ENCODE measurements at regions not wholly inside any gene's neighbourhood (a gene's known extent, or its start where the extent isn't known, plus 50 kb on each side); places are given as distances from the start of the nearest gene placed in this dataset.
"Not testable (repeated sequence)": the region's sequence is repeated elsewhere in the genome, so short reads cannot be mapped to it uniquely, and the experiment has no call there.

- no peaks in the 10 kb centered on the region for H3K9me3 ChIP-seq (ENCODE audit: control insufficient read depth, insufficient read depth, low read length)
- H3K27ac ChIP-seq (ENCODE audit: low read depth, low read length) = no peak overlapping the region
- H3K36me3 ChIP-seq (ENCODE audit: control insufficient read depth, insufficient read depth, low read length) = no peaks in the 10 kb centered on the region
- H3K4me3 ChIP-seq (ENCODE audit: low read depth, low read length) = no peak overlapping the region
- no peaks in the 10 kb centered on the region for H3K27me3 ChIP-seq (ENCODE audit: control insufficient read depth, insufficient read depth, low read length)
- DNase-seq (ENCODE audit: low read depth in 4 of 6, low spot score in 6 of 6) = peak in 1 of 6 donors; percentile 4
- H3K4me1 ChIP-seq (ENCODE audit: control insufficient read depth, insufficient read depth, low read length) = no peaks in the 10 kb centered on the region
Measured at GRCh38 chr13:104526561-104526960, 1460.3 kb upstream of the SLC10A2 start.

DNA sequence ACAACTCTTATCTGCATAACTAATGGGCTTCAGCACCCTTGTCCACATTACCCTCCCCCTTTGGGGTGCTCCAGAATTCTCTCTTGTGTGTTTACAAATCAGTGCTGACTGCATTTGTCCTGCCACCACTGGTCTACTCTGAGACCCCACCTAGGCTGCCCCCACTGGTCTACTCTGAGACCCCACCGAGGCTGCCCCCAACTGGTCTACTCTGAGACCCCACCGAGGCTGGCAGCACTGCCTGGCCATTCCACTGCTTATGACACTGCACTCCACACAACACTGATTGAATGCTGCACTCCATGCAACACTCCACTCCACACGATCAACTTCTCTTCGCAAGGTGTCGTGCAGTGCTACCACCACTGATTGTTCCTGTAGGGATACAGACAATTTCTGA is 1459.2 kb upstream of the SLC10A2 start:
- H3K27ac ChIP-seq (ENCODE audit: low read depth, low read length) = no peak overlapping the region
- no peaks in the 10 kb centered on the region for H3K27me3 ChIP-seq (ENCODE audit: control insufficient read depth, insufficient read depth, low read length)
- H3K4me1 ChIP-seq (ENCODE audit: control insufficient read depth, insufficient read depth, low read length) = no peaks in the 10 kb centered on the region
- 87% methylated on average over 5 of the region's 5 CpGs for WGBS (ENCODE audit: insufficient coverage)
- no peak overlapping the region for H3K4me3 ChIP-seq (ENCODE audit: low read depth, low read length)
- DNase-seq (ENCODE audit: low read depth in 4 of 6, low spot score in 6 of 6) = no peak
- H3K9me3 ChIP-seq (ENCODE audit: control insufficient read depth, insufficient read depth, low read length) = no peaks in the 10 kb centered on the region
- no peaks in the 10 kb centered on the region for H3K36me3 ChIP-seq (ENCODE audit: control insufficient read depth, insufficient read depth, low read length)

DNA sequence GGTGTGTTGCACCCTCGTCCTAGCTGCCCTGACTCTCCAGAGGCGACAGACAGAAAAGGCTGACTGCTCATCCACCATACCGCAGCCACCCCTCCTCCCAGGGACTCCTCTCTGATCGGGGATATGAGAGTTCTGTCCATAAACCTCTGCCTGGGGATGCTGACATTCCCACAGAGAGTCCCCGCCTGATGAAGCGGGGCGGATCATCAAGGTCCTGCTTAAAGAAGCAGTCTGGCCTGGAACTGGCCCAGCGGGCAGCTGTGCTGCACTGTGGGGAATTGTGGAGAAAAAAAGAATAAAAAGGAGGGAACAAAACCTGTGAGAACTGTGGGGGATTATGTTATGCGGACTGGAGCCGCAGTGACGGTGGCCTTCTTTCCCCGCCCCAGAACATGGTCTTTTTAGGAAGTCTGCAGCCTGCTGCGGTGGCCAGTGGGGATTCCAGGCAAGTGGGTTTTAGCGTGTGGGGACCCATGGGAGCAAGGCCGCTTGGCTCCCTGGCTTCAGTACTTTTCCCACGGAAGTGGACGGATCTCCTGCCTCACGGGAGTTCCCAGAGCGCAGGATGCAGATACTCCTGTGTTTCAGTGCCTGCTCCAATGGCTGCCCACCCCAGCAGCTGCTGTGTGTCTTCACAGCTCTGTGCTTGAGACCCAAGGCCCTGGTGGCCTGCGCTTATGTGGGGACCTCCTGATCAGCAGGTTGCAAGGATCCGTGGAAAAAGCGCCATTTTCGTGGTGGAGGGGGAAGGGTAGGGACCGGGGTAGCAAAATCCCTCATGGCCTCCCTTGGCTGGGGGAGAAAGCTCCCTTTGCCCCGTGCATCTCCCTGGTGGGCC is 1456.2 kb upstream of the SLC10A2 start:
- Histone ChIP-seq H3K9me3 (ENCODE audit: control insufficient read depth, insufficient read depth, low read length) (peaks cover 3% of the 10 kb centered on the region), H3K27ac (ENCODE audit: low read depth, low read length) (no peak overlapping the region), H3K27me3 (ENCODE audit: control insufficient read depth, insufficient read depth, low read length) (no peaks in the 10 kb centered on the region), H3K4me3 (ENCODE audit: low read depth, low read length) (no peak overlapping the region), H3K4me1 (ENCODE audit: control insufficient read depth, insufficient read depth, low read length) (no peaks in the 10 kb centered on the region), H3K36me3 (ENCODE audit: control insufficient read depth, insufficient read depth, low read length) (no peaks in the 10 kb centered on the region)
- 87% methylated on average over 22 of the region's 25 CpGs for WGBS (ENCODE audit: insufficient coverage)
- DNase-seq (ENCODE audit: low read depth in 4 of 6, low spot score in 6 of 6) = no peak

DNA sequence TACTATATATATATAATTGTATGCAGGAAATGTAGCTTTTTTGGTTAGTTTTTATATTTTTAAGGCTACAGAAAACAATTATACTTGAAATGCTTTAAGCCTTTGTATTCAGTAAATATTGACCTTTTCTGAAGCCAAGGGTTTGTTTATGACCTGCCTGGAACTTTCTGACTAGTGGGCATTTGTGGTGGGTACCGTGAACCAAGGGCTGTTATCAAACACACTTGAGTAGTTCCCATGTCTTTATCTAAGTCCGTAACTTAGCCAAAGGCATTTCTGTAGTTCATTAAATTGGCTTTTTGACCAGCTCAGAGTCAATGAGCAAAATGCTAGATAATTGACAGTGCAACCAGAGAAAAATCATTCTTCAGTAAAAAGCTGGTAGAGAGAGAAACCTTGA is 1444.2 kb upstream of the SLC10A2 start:
- Histone ChIP-seq H3K4me3 (ENCODE audit: low read depth, low read length) (no peak overlapping the region), H3K9me3 (ENCODE audit: control insufficient read depth, insufficient read depth, low read length) (no peaks in the 10 kb centered on the region), H3K27me3 (ENCODE audit: control insufficient read depth, insufficient read depth, low read length) (no peaks in the 10 kb centered on the region), H3K27ac (ENCODE audit: low read depth, low read length) (no peak overlapping the region), H3K36me3 (ENCODE audit: control insufficient read depth, insufficient read depth, low read length) (no peaks in the 10 kb centered on the region), H3K4me1 (ENCODE audit: control insufficient read depth, insufficient read depth, low read length) (no peaks in the 10 kb centered on the region)
- DNase-seq (ENCODE audit: low read depth in 4 of 6, low spot score in 6 of 6) = no peak
- 94% methylated on average over 2 of the region's 2 CpGs for WGBS (ENCODE audit: insufficient coverage)

DNA sequence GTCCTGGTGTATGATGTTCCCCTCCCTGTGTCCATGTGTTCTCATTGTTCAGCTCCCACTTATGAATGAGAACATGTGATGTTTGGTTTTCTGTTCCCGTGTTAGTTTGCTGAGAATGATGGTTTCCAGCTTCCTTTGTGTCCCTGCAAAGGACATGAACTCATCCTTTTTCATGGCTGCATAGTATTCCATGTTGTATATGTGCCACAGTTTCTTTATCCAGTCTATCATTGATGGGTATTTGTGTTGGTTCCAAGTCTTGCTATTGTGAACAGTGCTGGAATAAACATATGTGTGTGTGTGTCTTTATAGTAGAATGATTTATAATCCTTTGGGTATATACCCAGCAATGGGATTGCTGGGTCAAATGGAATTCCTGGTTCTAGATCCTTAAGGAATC is 1427.3 kb upstream of the SLC10A2 start:
- not testable (repeated sequence) for H3K27ac ChIP-seq (ENCODE audit: low read depth, low read length); DNase-seq (ENCODE audit: low read depth in 4 of 6, low spot score in 6 of 6); H3K4me1 ChIP-seq (ENCODE audit: control insufficient read depth, insufficient read depth, low read length); H3K9me3 ChIP-seq (ENCODE audit: control insufficient read depth, insufficient read depth, low read length); H3K4me3 ChIP-seq (ENCODE audit: low read depth, low read length); H3K27me3 ChIP-seq (ENCODE audit: control insufficient read depth, insufficient read depth, low read length); H3K36me3 ChIP-seq (ENCODE audit: control insufficient read depth, insufficient read depth, low read length)
- WGBS (ENCODE audit: insufficient coverage) = no CpG with 5 or more reads among the region's 1 CpG

DNA sequence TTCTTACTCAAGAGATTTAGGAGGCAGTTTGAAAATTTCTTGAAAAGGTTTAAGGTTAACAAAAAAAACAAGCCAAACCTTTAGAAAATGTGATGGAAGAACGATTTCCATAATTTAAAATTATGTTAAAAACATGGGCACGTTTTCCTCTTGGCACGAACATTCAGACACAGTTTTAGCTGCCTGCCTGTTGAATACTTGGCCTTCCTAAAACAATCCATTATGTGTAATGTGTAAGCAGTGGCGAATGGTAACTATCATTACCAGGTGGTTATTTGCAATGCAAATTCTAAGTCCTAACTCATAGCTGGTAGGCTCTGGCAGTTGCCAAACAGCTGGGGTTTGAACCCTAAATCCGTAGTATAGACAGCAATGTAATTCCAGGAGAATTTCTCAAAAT is 1425.7 kb upstream of the SLC10A2 start:
- H3K9me3 ChIP-seq (ENCODE audit: control insufficient read depth, insufficient read depth, low read length) = no peaks in the 10 kb centered on the region
- no peaks in the 10 kb centered on the region for H3K27me3 ChIP-seq (ENCODE audit: control insufficient read depth, insufficient read depth, low read length)
- no peak overlapping the region for H3K4me3 ChIP-seq (ENCODE audit: low read depth, low read length)
- WGBS (ENCODE audit: insufficient coverage) = no CpG with 5 or more reads among the region's 5 CpGs
- peak in 3 of 6 donors; percentile 9 to 77 (median 54) for DNase-seq (ENCODE audit: low read depth in 4 of 6, low spot score in 6 of 6)
- H3K36me3 ChIP-seq (ENCODE audit: control insufficient read depth, insufficient read depth, low read length) = no peaks in the 10 kb centered on the region
- H3K4me1 ChIP-seq (ENCODE audit: control insufficient read depth, insufficient read depth, low read length) = no peaks in the 10 kb centered on the region
- no peak overlapping the region for H3K27ac ChIP-seq (ENCODE audit: low read depth, low read length)

GRCh38 chr13:104487006-104487405 is 1420.8 kb upstream of the SLC10A2 start:
- DNase-seq (ENCODE audit: low read depth in 4 of 6, low spot score in 6 of 6) = peak in 1 of 6 donors; percentile 30
- H3K4me1 ChIP-seq (ENCODE audit: control insufficient read depth, insufficient read depth, low read length) = no peaks in the 10 kb centered on the region
- H3K4me3 ChIP-seq (ENCODE audit: low read depth, low read length) = no peak overlapping the region
- H3K9me3 ChIP-seq (ENCODE audit: control insufficient read depth, insufficient read depth, low read length) = no peaks in the 10 kb centered on the region
- no peaks in the 10 kb centered on the region for H3K36me3 ChIP-seq (ENCODE audit: control insufficient read depth, insufficient read depth, low read length)
- H3K27ac ChIP-seq (ENCODE audit: low read depth, low read length) = no peak overlapping the region
- no CpG with 5 or more reads among the region's 1 CpG for WGBS (ENCODE audit: insufficient coverage)
- H3K27me3 ChIP-seq (ENCODE audit: control insufficient read depth, insufficient read depth, low read length) = no peaks in the 10 kb centered on the region

DNA sequence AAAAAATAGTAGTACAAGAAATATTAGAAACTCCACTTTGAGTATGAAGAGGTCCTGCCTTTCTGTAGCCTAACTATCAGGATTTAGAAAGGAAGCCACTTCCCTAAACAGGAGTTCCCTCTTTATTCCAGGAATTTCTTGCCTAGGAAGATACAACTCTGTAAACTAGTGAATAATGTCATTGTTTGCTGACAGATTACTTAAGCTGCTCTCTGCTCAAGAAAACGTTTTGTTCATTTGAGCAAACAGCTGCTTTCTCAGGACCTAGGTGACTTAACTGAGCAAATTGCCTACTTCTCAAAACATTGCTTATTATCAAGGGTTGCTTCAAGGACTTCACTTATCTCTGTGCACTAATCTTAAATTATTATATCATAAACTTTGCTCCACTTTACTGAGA is 1419.4 kb upstream of the SLC10A2 start:
- Histone ChIP-seq H3K4me1 (ENCODE audit: control insufficient read depth, insufficient read depth, low read length) (no peaks in the 10 kb centered on the region), H3K4me3 (ENCODE audit: low read depth, low read length) (no peak overlapping the region), H3K36me3 (ENCODE audit: control insufficient read depth, insufficient read depth, low read length) (no peaks in the 10 kb centered on the region), H3K27me3 (ENCODE audit: control insufficient read depth, insufficient read depth, low read length) (no peaks in the 10 kb centered on the region), H3K27ac (ENCODE audit: low read depth, low read length) (no peak overlapping the region), H3K9me3 (ENCODE audit: control insufficient read depth, insufficient read depth, low read length) (no peaks in the 10 kb centered on the region)
- DNase-seq (ENCODE audit: low read depth in 4 of 6, low spot score in 6 of 6) = no peak
- WGBS (ENCODE audit: insufficient coverage) = no CpG with 5 or more reads among the region's 1 CpG

- no peaks in the 10 kb centered on the region for H3K9me3 ChIP-seq (ENCODE audit: control insufficient read depth, insufficient read depth, low read length)
- no peak overlapping the region for H3K27ac ChIP-seq (ENCODE audit: low read depth, low read length)
- H3K27me3 ChIP-seq (ENCODE audit: control insufficient read depth, insufficient read depth, low read length) = no peaks in the 10 kb centered on the region
- no peaks in the 10 kb centered on the region for H3K36me3 ChIP-seq (ENCODE audit: control insufficient read depth, insufficient read depth, low read length)
- 97% methylated on average over 8 of the region's 10 CpGs for WGBS (ENCODE audit: insufficient coverage)
- no peak for DNase-seq (ENCODE audit: low read depth in 4 of 6, low spot score in 6 of 6)
- no peaks in the 10 kb centered on the region for H3K4me1 ChIP-seq (ENCODE audit: control insufficient read depth, insufficient read depth, low read length)
- H3K4me3 ChIP-seq (ENCODE audit: low read depth, low read length) = no peak overlapping the region
Measured at GRCh38 chr13:104483631-104484030, 1417.4 kb upstream of the SLC10A2 start.

- Histone ChIP-seq H3K27ac (ENCODE audit: low read depth, low read length) (no peak overlapping the region), H3K27me3 (ENCODE audit: control insufficient read depth, insufficient read depth, low read length) (no peaks in the 10 kb centered on the region), H3K4me1 (ENCODE audit: control insufficient read depth, insufficient read depth, low read length) (no peaks in the 10 kb centered on the region), H3K9me3 (ENCODE audit: control insufficient read depth, insufficient read depth, low read length) (no peaks in the 10 kb centered on the region), H3K4me3 (ENCODE audit: low read depth, low read length) (no peak overlapping the region), H3K36me3 (ENCODE audit: control insufficient read depth, insufficient read depth, low read length) (no peaks in the 10 kb centered on the region)
- DNase-seq (ENCODE audit: low read depth in 4 of 6, low spot score in 6 of 6) = no peak
- WGBS (ENCODE audit: insufficient coverage) = no CpG with 5 or more reads among the region's 2 CpGs
Measured at GRCh38 chr13:104477261-104477660, 1411.0 kb upstream of the SLC10A2 start.
